HCT116 (cell line): ENCODE measurements at regions not wholly inside any gene's neighbourhood (a gene's known extent, or its start where the extent isn't known, plus 50 kb on each side); places are given as distances from the start of the nearest gene placed in this dataset.
A peak's percentile ranks its signal among the peaks of the same experiment; 100 is the strongest.

Experiments
- ATAC-seq: fragments of 200-7000 bp; cut with Tn5 transposase; 2 replicates; pipeline ENCODE4 v1.9.1; 2020; ENCODE audit warnings: mild to moderate bottlenecking, moderate library complexity
- BruUV-seq: library from RNA; stranded (reverse); fragments of 400-500 nt; replicated peaks from 2 replicates; lab custom pipeline; 2021; lab: Mats Ljungman, UMichigan
- CTCF ChIA-PET: fragments of 300-600 bp; sonication (Branson Sonifier 250); formaldehyde crosslinking; loops from one replicate; lab custom pipeline; 2021; ENCODE audit warnings: antibody characterized with exemption; lab: Charles Lee
- POLR2A ChIA-PET: fragments of 300-600, 350-600 bp; sonication (Branson Sonifier 250); formaldehyde crosslinking; loops from one replicate; lab custom pipeline; 2021; ENCODE audit warnings: antibody characterized with exemption; lab: Charles Lee
- RAD21 ChIA-PET, 2 experiments: fragments of 300-600 bp; sonication (Branson Sonifier 250); formaldehyde crosslinking; loops; one replicate each; lab custom pipeline; 2023; ENCODE audit warnings: low total read pairs in 2 of 2; ENCODE audit not compliant: uncharacterized antibody in 2 of 2, unreplicated experiment in 2 of 2, low non-redundant PET in 1 of 2; lab: Charles Lee
- DNase-seq: peaks from one replicate; pipeline ENCODE4 v3.0.0-alpha.2; 2010; ENCODE audit warnings: low read depth, low spot score
- H2AFZ ChIP-seq: fragments of 200-600 bp; shearing (Covaris generic), sonication (generic); 2 replicates; pipeline ENCODE4 v1.6.1; 2017; ENCODE audit warnings: low read depth, mixed run types, mixed read lengths, antibody characterized with exemption, low read length; ENCODE audit not compliant: poor library complexity, severe bottlenecking
- H3K27ac ChIP-seq: 2 replicates; pipeline ENCODE4 v1.5.1; 2012; ENCODE audit warnings: low read depth, low read length
- H3K27me3 ChIP-seq: fragments of 200-600 bp; sonication (generic); 2 replicates; pipeline ENCODE4 v1.6.1; 2016; ENCODE audit warnings: mixed run types, low read length, mixed read lengths; ENCODE audit not compliant: insufficient read depth
- H3K36me3 ChIP-seq, 2 experiments: fragments of 200-500 bp in 1 of 2; fragments of 200-600 bp in 1 of 2; sonication (Bioruptor generic) in 1 of 2; sonication (generic) in 1 of 2; 2 replicates each; pipeline versions ENCODE4 v1.5.1 to v1.6.1; 2014 to 2016; ENCODE audit warnings: low read length in 2 of 2, inconsistent platforms in 1 of 2, mixed read lengths in 1 of 2, mixed run types in 1 of 2; ENCODE audit not compliant: insufficient read depth in 2 of 2, control insufficient read depth in 1 of 2
- H3K4me1 ChIP-seq, 2 experiments: fragments of 200-600 bp in 1 of 2; sonication (generic) in 1 of 2; 2 replicates each; pipeline versions ENCODE4 v1.5.1 to v1.6.1; 2012 to 2017; ENCODE audit warnings: low read length in 2 of 2, inconsistent platforms in 1 of 2, mild to moderate bottlenecking in 1 of 2, mixed read lengths in 1 of 2, mixed run types in 1 of 2, moderate library complexity in 1 of 2; ENCODE audit not compliant: insufficient read depth in 2 of 2, control insufficient read depth in 1 of 2
- H3K4me2 ChIP-seq: fragments of 200-600 bp; sonication (generic); 2 replicates; pipeline ENCODE4 v1.6.1; 2017; ENCODE audit warnings: mixed run types, low read length, mixed read lengths
- H3K4me3 ChIP-seq, 2 experiments: fragments of 200-600 bp in 1 of 2; sonication (generic) in 1 of 2; replicated peaks in 1 of 2; 2 replicates each; pipeline ENCODE4 v1.5.1; 2011 to 2016; ENCODE audit warnings: low read length in 2 of 2, control low read depth in 1 of 2, low read depth in 1 of 2, mild to moderate bottlenecking in 1 of 2, mixed read lengths in 1 of 2, mixed run types in 1 of 2
- H3K79me2 ChIP-seq: fragments of 200-600 bp; sonication (generic); 2 replicates; pipeline ENCODE4 v1.6.1; 2017; ENCODE audit warnings: mild to moderate bottlenecking, mixed run types, low read length, moderate library complexity, mixed read lengths; ENCODE audit not compliant: insufficient read depth
- H3K9ac ChIP-seq: fragments of 200-600 bp; sonication (generic); 2 replicates; pipeline ENCODE4 v1.6.1; 2016; ENCODE audit warnings: low read length, mixed read lengths
- H3K9me2 ChIP-seq: fragments of 200-600 bp; sonication (generic), shearing (Covaris generic); 2 replicates; pipeline ENCODE4 v1.6.1; 2017; ENCODE audit warnings: mixed run types, mild to moderate bottlenecking, moderate library complexity; ENCODE audit not compliant: insufficient read depth
- H3K9me3 ChIP-seq, 2 experiments: fragments of 200-500 bp in 1 of 2; fragments of 200-600 bp in 1 of 2; sonication (Bioruptor generic) in 1 of 2; sonication (generic) in 1 of 2; 2 replicates each; pipeline ENCODE4 v1.6.1; 2014 to 2017; ENCODE audit warnings: low read length in 2 of 2, mixed read lengths in 2 of 2, inconsistent platforms in 1 of 2, low read depth in 1 of 2, mild to moderate bottlenecking in 1 of 2, mixed run types in 1 of 2, moderate library complexity in 1 of 2; ENCODE audit not compliant: control insufficient read depth in 1 of 2, insufficient read depth in 1 of 2
- H4K20me1 ChIP-seq: fragments of 200-600 bp; sonication (generic), shearing (Covaris generic); 2 replicates; pipeline ENCODE4 v1.6.1; 2017; ENCODE audit warnings: mixed run types, mild to moderate bottlenecking, moderate library complexity; ENCODE audit not compliant: insufficient read depth
- CBX3 ChIP-seq: IDR thresholded peaks from 2 replicates; pipeline ENCODE4 v1.6.1; 2012; ENCODE audit warnings: low read depth
- ELF1 ChIP-seq: IDR thresholded peaks from 2 replicates; pipeline ENCODE4 v1.6.1; 2012; ENCODE audit warnings: low read depth, borderline replicate concordance
- FOSL1 ChIP-seq: IDR thresholded peaks from 2 replicates; pipeline ENCODE4 v1.6.1; 2012; ENCODE audit warnings: low read depth
- JUND ChIP-seq: IDR thresholded peaks from 2 replicates; pipeline ENCODE4 v1.6.1; 2012
- POLR2A ChIP-seq: IDR thresholded peaks from 2 replicates; pipeline ENCODE4 v1.7.0; 2011; ENCODE audit warnings: borderline replicate concordance; ENCODE audit not compliant: insufficient read depth, insufficient read length; ENCODE audit errors: extremely low read depth
- POLR2AphosphoS5 ChIP-seq: IDR thresholded peaks from 2 replicates; pipeline ENCODE4 v1.6.1; 2011; ENCODE audit warnings: mild to moderate bottlenecking, low read depth, low read length, moderate library complexity
- SIN3A ChIP-seq: IDR thresholded peaks from 2 replicates; pipeline ENCODE4 v1.6.1; 2012; ENCODE audit warnings: low read depth
- SP1 ChIP-seq: IDR thresholded peaks from 2 replicates; pipeline ENCODE4 v1.6.1; 2012; ENCODE audit warnings: low read depth
- YY1 ChIP-seq: IDR thresholded peaks from 2 replicates; pipeline ENCODE4 v1.6.1; 2011; ENCODE audit warnings: low read length, low read depth, moderate library complexity, mild to moderate bottlenecking; ENCODE audit not compliant: insufficient replicate concordance; ENCODE audit errors: extremely low read depth
- intact Hi-C: fragments of 100-400 bp; cut with micrococcal nuclease; formaldehyde crosslinking; loops from 2 replicates; pipeline ENCODE4 v1.10.0; 2022
- TF ChIP-seq, protein P1 (sequence below), 3 experiments: fragments of 200-600 bp in 1 of 3; sonication (generic) in 1 of 3; IDR thresholded peaks in 2 of 3; conservative IDR thresholded peaks in 1 of 3; 2 replicates each; pipeline ENCODE4 v1.5.1; 2012 to 2017; ENCODE audit warnings: low read depth in 2 of 3, low read length in 2 of 3, antibody characterized with exemption in 1 of 3, borderline replicate concordance in 1 of 3, control low read depth in 1 of 3, mild to moderate bottlenecking in 1 of 3, mixed read lengths in 1 of 3, mixed run types in 1 of 3, moderate library complexity in 1 of 3; ENCODE audit not compliant: insufficient read depth in 1 of 3
- TF ChIP-seq, protein P2 (sequence below): IDR thresholded peaks from 2 replicates; pipeline ENCODE4 v1.6.1; 2012; ENCODE audit warnings: low read depth
- TF ChIP-seq, protein P3 (sequence below): IDR thresholded peaks from 2 replicates; pipeline ENCODE4 v1.6.1; 2011; ENCODE audit warnings: mild to moderate bottlenecking, low read length, moderate library complexity; ENCODE audit not compliant: insufficient replicate concordance; ENCODE audit errors: extremely low read depth

DNA sequence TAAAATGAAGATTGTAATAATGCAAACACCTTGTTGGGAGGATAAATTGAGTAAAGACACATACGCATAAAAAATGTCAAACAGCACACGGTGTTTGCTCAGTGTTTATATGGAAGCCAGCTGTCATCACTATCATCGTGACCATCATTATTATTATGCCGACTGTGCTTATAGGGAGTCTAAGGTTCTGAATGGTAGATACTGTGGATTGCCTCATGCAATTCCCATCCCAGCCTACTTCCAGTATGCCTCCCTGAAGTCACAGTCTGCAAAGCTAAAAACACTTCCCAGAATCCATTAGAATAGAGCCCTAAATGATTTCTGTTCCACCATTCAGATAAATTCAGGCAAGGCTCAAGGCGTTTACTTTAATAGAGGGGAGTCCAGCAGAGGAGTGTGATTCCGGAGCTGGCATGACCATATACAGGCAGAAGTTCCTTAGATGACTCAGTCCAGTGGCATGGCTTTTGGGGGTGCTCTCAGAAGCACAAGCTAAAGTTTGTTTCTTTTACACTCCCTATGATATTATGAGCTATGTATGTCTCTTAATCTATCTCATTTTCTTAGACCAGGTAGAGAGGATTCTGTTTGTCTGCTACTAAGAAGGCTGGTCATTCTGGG, 148.7 kb downstream of the MEX3B start:
- ChIA-PET POLR2A (no interaction called here), CTCF (no interaction called here), RAD21 (no interaction called here)
- no peak overlapping the region for H3K27ac ChIP-seq
- no peak overlapping the region for H3K4me3 ChIP-seq
- intact Hi-C loops = no loop called here
- no peak for DNase-seq
- no peaks in the 10 kb centered on the region for H3K9me3 ChIP-seq
- no peaks in the 10 kb centered on the region for H4K20me1 ChIP-seq
- H3K36me3 ChIP-seq = no peaks in the 10 kb centered on the region
- no peak overlapping the region for H2AFZ ChIP-seq
- no peaks in the 10 kb centered on the region for H3K9me2 ChIP-seq
- H3K4me1 ChIP-seq = no peaks in the 10 kb centered on the region
- TF ChIP-seq SIN3A (no peak), SP1 (no peak), POLR2AphosphoS5 (no peak), POLR2A (no peak), FOSL1 (no peak), JUND (no peak), CBX3 (no peak), YY1 (no peak), ELF1 (no peak)
- TF ChIP-seq, protein P1, sequence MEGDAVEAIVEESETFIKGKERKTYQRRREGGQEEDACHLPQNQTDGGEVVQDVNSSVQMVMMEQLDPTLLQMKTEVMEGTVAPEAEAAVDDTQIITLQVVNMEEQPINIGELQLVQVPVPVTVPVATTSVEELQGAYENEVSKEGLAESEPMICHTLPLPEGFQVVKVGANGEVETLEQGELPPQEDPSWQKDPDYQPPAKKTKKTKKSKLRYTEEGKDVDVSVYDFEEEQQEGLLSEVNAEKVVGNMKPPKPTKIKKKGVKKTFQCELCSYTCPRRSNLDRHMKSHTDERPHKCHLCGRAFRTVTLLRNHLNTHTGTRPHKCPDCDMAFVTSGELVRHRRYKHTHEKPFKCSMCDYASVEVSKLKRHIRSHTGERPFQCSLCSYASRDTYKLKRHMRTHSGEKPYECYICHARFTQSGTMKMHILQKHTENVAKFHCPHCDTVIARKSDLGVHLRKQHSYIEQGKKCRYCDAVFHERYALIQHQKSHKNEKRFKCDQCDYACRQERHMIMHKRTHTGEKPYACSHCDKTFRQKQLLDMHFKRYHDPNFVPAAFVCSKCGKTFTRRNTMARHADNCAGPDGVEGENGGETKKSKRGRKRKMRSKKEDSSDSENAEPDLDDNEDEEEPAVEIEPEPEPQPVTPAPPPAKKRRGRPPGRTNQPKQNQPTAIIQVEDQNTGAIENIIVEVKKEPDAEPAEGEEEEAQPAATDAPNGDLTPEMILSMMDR (IDR thresholded peaks at IDR 0.05 in 2 of 3, conservative IDR thresholded peaks at IDR 0.05 in 1 of 3; ENCODE audit: borderline replicate concordance in 1 of 3, insufficient read depth in 1 of 3, low read depth in 2 of 3, low read length in 2 of 3) = no peak
- TF ChIP-seq, protein P2, sequence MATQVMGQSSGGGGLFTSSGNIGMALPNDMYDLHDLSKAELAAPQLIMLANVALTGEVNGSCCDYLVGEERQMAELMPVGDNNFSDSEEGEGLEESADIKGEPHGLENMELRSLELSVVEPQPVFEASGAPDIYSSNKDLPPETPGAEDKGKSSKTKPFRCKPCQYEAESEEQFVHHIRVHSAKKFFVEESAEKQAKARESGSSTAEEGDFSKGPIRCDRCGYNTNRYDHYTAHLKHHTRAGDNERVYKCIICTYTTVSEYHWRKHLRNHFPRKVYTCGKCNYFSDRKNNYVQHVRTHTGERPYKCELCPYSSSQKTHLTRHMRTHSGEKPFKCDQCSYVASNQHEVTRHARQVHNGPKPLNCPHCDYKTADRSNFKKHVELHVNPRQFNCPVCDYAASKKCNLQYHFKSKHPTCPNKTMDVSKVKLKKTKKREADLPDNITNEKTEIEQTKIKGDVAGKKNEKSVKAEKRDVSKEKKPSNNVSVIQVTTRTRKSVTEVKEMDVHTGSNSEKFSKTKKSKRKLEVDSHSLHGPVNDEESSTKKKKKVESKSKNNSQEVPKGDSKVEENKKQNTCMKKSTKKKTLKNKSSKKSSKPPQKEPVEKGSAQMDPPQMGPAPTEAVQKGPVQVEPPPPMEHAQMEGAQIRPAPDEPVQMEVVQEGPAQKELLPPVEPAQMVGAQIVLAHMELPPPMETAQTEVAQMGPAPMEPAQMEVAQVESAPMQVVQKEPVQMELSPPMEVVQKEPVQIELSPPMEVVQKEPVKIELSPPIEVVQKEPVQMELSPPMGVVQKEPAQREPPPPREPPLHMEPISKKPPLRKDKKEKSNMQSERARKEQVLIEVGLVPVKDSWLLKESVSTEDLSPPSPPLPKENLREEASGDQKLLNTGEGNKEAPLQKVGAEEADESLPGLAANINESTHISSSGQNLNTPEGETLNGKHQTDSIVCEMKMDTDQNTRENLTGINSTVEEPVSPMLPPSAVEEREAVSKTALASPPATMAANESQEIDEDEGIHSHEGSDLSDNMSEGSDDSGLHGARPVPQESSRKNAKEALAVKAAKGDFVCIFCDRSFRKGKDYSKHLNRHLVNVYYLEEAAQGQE = no peak
- TF ChIP-seq, protein P3, sequence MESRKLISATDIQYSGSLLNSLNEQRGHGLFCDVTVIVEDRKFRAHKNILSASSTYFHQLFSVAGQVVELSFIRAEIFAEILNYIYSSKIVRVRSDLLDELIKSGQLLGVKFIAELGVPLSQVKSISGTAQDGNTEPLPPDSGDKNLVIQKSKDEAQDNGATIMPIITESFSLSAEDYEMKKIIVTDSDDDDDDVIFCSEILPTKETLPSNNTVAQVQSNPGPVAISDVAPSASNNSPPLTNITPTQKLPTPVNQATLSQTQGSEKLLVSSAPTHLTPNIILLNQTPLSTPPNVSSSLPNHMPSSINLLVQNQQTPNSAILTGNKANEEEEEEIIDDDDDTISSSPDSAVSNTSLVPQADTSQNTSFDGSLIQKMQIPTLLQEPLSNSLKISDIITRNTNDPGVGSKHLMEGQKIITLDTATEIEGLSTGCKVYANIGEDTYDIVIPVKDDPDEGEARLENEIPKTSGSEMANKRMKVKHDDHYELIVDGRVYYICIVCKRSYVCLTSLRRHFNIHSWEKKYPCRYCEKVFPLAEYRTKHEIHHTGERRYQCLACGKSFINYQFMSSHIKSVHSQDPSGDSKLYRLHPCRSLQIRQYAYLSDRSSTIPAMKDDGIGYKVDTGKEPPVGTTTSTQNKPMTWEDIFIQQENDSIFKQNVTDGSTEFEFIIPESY = no peak
- TF ChIP-seq, all 23 proteins: peak for 0
- Histone ChIP-seq H3K27me3 (peaks cover 37% of the 10 kb centered on the region), H3K79me2 (no peaks in the 10 kb centered on the region), H3K4me2 (no peak overlapping the region), H3K9ac (no peak overlapping the region)
- BruUV-seq = no TSS peak
- peak; percentile 47; the same call in 1 of the 2 replicates for ATAC-seq
